Activated CD4-positive, alpha-beta memory T cell treated with anti-CD3 and anti-CD28 coated beads, Interleukin-2, amount 10 ng/mL, durations not matched to agents 7 days and 5 days (primary cell): ENCODE measurements at regions not wholly inside any gene's neighbourhood (a gene's known extent, or its start where the extent isn't known, plus 50 kb on each side); places are given as distances from the start of the nearest gene placed in this dataset.

Experiments
- CTCF ChIA-PET: fragments of 350-600 bp; sonication (Branson Sonifier 250); formaldehyde crosslinking; loops from one replicate; lab custom pipeline; 2021; ENCODE audit warnings: antibody characterized with exemption, inconsistent platforms; lab: Charles Lee
- POLR2A ChIA-PET: fragments of 350-600 bp; sonication (Branson Sonifier 250); formaldehyde crosslinking; loops from one replicate; lab custom pipeline; 2021; ENCODE audit warnings: antibody characterized with exemption; lab: Charles Lee
- DNase-seq: peaks from one replicate; pipeline ENCODE4 v3.0.0-alpha.2; 2020
- H3K27ac Mint-ChIP-seq: one replicate; pipeline ENCODE4 v1.8.0; 2021; ENCODE audit warnings: mild to moderate bottlenecking, mixed read lengths
- H3K27me3 Mint-ChIP-seq: one replicate; pipeline ENCODE4 v1.8.0; 2021; ENCODE audit warnings: mixed read lengths
- H3K36me3 Mint-ChIP-seq: one replicate; pipeline ENCODE4 v1.8.0; 2021; ENCODE audit warnings: low read depth, mixed read lengths
- H3K4me1 Mint-ChIP-seq: one replicate; pipeline ENCODE4 v1.8.0; 2021; ENCODE audit warnings: mixed read lengths
- H3K4me3 Mint-ChIP-seq: one replicate; pipeline ENCODE4 v1.8.0; 2021; ENCODE audit warnings: mild to moderate bottlenecking, mixed read lengths
- H3K9me3 Mint-ChIP-seq: one replicate; pipeline ENCODE4 v1.8.0; 2021; ENCODE audit warnings: mixed read lengths

DNA sequence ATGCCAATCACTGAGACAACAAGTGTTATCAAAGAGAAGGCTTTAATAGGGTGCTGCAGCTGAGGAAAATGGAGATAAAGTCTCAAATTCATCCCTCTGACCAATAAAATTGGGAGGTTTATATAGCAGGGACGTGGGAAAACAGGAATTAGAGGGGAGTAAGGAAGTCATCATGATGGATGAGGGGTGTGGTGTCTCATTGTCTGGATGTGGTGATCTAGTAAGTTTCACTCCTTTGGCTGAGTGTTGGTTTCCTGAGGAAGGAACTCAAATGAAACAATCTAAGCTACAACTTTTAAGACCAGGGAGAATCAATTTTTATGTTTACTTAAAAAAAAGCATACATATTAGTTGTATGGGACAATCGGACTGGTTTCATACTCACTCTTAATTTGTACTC lies 491.0 kb upstream of the KIRREL3 start:
- ChIA-PET POLR2A (no interaction called here), CTCF (no interaction called here)
- H3K27me3 Mint-ChIP-seq, result no peaks in the 10 kb centered on the region
- no peak overlapping the region for H3K4me3 Mint-ChIP-seq
- H3K36me3 Mint-ChIP-seq, result no peaks in the 10 kb centered on the region
- no peak overlapping the region for H3K27ac Mint-ChIP-seq
- no peaks in the 10 kb centered on the region for H3K4me1 Mint-ChIP-seq
- H3K9me3 Mint-ChIP-seq, result peaks cover 8% of the 10 kb centered on the region
- no peak for DNase-seq

DNA sequence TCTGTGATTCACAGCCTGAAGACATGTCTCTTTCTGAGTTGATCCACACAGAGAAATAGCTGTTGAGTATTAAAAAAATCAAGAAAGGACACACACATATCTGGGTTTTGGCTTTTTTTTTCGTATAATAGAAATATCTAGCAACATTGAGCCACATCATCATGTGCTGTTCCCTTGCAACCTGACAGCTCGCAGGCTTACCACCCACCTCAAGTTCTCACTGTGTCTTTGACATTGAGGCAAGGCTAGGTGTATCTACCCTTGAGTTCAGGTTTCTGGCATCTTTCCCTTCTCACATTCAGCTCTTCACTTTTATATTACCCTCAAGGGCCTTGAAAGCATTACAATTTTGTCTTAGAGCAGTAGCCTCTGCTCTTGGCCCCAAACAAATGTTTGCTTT lies 490.3 kb upstream of the KIRREL3 start:
- peaks cover 8% of the 10 kb centered on the region for H3K9me3 Mint-ChIP-seq
- no peak for DNase-seq
- no peak overlapping the region for H3K4me3 Mint-ChIP-seq
- POLR2A ChIA-PET, result no interaction called here
- H3K27me3 Mint-ChIP-seq, result no peaks in the 10 kb centered on the region
- no peak overlapping the region for H3K27ac Mint-ChIP-seq
- CTCF ChIA-PET, result no interaction called here
- no peaks in the 10 kb centered on the region for H3K4me1 Mint-ChIP-seq
- H3K36me3 Mint-ChIP-seq, result no peaks in the 10 kb centered on the region

DNA sequence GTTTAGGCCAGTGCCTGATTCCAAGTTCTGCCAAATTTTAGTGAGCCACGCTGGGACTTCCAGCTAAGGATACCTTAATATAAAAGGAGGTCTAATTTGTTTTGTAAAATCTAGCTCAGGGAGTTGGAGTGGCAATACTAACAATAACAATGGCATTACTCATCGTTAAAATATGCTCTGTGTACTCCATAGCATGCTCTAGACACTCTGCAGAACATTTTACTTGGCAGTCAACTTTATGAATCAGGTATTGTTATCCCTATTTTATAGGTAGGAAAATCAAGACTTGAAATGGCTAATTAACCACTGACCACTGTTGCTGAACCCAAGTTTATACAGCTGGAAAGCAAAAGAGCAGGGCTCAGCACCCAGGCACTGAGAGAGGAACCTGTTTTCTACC lies 485.0 kb upstream of the KIRREL3 start:
- no peak overlapping the region for H3K4me3 Mint-ChIP-seq
- no peaks in the 10 kb centered on the region for H3K27me3 Mint-ChIP-seq
- H3K9me3 Mint-ChIP-seq, result peaks cover 3% of the 10 kb centered on the region
- POLR2A ChIA-PET, result no interaction called here
- no peak overlapping the region for H3K27ac Mint-ChIP-seq
- no peaks in the 10 kb centered on the region for H3K36me3 Mint-ChIP-seq
- DNase-seq, result no peak
- CTCF ChIA-PET, result no interaction called here
- no peaks in the 10 kb centered on the region for H3K4me1 Mint-ChIP-seq

DNA sequence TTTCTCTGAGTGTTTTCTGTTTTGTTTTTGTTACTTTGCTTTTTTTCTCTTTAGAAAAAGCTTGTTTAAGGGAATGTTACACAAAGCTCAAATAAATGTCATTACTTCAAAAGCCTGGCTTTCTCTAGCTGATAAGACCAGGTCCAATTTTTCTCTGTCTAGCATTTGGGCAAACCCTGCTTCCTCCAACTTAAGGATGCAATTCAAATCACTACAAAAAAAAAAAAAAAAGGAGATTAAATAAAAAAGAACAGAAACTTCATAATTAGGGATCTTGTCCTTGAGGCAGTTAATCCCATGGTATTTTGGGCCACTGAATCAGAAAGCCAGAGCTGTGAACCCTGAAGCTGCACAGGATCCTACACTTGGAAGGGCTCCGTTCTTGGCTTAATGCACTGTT lies 480.8 kb upstream of the KIRREL3 start:
- Mint-ChIP-seq H3K4me3 (no peak overlapping the region), H3K36me3 (no peaks in the 10 kb centered on the region), H3K4me1 (no peaks in the 10 kb centered on the region), H3K9me3 (no peaks in the 10 kb centered on the region), H3K27me3 (no peaks in the 10 kb centered on the region), H3K27ac (no peak overlapping the region)
- ChIA-PET POLR2A (no interaction called here), CTCF (no interaction called here)
- no peak for DNase-seq

DNA sequence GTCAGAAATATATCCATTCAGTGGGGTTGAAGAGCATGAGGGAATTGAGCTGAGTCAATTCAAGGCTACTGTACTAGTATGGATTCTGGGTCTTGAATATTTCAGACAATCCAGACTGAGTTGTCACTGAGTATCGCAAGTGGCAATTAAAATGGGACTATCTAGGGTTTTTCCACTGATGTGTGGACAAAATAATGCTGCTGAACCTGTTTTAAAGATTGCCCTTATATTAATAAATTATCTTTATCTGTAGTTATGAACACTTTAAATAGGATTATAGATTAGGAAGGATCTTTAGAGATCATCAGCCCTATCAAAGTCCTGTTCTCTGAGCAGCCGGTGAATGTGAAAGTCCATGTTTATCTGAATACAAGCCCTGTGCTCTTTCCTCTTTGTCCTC lies 478.3 kb upstream of the KIRREL3 start:
- no peak for DNase-seq
- Mint-ChIP-seq H3K4me1 (no peaks in the 10 kb centered on the region), H3K4me3 (no peak overlapping the region), H3K9me3 (no peaks in the 10 kb centered on the region), H3K27ac (no peak overlapping the region), H3K36me3 (no peaks in the 10 kb centered on the region), H3K27me3 (no peaks in the 10 kb centered on the region)
- ChIA-PET POLR2A (no interaction called here), CTCF (no interaction called here)

DNA sequence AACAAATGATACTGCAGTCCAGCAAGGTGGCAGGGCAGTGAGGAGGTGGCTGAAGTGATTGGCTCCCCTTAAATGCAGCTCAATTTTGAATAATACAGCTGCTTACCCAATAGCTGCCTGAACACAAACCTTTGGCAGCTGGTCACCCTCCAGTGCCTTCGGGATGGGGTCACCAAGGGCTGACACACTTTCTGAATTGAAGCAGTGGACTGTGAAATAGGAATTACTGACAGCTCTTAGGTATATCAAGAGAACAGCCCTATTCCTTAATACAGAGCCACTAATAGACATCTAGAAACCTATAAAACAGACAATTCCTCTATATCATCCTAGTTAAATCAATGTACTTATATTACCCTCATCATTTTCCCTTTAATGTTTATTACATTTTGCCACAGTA lies 474.2 kb upstream of the KIRREL3 start:
- POLR2A ChIA-PET, result no interaction called here
- no peaks in the 10 kb centered on the region for H3K4me1 Mint-ChIP-seq

DNA sequence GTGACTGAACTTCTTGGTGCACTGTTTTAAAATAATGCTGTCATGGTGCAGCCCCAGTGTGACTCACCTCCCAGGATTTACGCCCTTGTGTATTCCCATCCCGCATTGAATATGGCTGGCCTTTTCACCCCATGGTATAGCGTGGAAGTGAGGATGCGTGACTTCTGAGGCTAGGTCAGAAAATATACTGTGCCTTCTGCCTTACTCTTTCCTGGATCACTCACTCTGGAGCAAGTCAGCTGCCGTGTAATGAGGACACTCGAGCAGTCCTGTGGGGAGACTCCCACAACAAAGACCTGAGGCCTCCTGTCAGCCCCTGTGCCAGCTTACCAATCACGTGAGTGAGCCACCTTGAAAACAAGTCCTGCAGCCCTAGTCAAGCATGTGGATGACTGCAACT lies 471.9 kb upstream of the KIRREL3 start:
- Mint-ChIP-seq H3K9me3 (no peaks in the 10 kb centered on the region), H3K4me1 (no peaks in the 10 kb centered on the region), H3K4me3 (no peak overlapping the region), H3K27me3 (no peaks in the 10 kb centered on the region), H3K27ac (no peak overlapping the region), H3K36me3 (no peaks in the 10 kb centered on the region)
- CTCF ChIA-PET, result no interaction called here
- POLR2A ChIA-PET, result no interaction called here
- no peak for DNase-seq

More for the DNA sequence above, 474.2 kb upstream of the KIRREL3 start:
- DNase-seq, result no peak
- no peaks in the 10 kb centered on the region for H3K27me3 Mint-ChIP-seq
- H3K4me3 Mint-ChIP-seq, result no peak overlapping the region
- H3K27ac Mint-ChIP-seq, result no peak overlapping the region
- no peaks in the 10 kb centered on the region for H3K36me3 Mint-ChIP-seq
- CTCF ChIA-PET, result no interaction called here
- H3K9me3 Mint-ChIP-seq, result no peaks in the 10 kb centered on the region

DNA sequence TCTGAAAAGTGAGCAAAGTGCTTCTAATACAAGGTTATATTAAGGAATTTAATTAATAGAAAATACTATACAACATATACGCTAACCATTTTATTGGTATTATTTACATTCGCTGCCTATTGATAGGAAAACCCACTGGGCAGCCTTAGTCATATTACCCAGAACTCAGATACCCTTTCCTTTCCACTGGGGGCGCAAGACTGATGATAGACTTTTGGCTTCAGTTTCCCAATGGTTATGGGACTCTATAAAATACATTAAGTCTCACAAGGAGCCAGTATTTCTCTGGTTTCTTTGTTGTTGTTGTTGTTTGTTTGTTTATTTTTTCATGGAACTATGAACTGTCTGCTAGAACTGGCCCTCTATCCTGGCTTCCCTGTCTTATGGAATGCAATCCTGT lies 471.1 kb upstream of the KIRREL3 start:
- ChIA-PET POLR2A (no interaction called here), CTCF (no interaction called here)
- no peak overlapping the region for H3K27ac Mint-ChIP-seq
- H3K4me3 Mint-ChIP-seq, result no peak overlapping the region
- DNase-seq, result no peak
- no peaks in the 10 kb centered on the region for H3K4me1 Mint-ChIP-seq
- H3K36me3 Mint-ChIP-seq, result no peaks in the 10 kb centered on the region
- H3K9me3 Mint-ChIP-seq, result no peaks in the 10 kb centered on the region
- no peaks in the 10 kb centered on the region for H3K27me3 Mint-ChIP-seq

DNA sequence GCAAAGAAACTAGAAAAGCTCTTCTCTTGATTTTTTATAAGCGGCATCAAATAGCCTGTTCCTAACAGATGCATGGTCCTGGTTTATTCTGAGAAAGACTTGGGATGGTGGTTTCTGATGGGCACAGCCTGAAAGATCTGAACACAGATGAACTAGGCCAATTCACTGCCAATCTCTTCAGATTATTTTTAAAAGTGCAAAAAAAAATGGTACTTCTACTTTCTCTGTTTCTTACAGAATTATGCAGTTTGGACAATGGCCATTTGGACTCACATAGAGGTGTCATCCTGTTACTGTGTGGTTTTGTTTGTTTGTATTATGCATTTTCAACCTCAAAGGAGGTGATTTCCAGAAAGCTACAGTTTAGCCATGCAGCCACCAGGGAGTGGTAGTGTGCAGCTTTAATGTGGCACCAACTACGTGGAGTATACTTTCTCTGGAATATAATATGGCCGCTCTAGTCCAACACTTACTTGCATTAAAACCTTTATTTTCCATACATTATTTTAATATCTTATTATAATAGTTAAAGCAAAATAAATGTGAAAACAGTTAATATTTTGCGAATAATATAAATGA lies 469.8 kb upstream of the KIRREL3 start:
- no peak for DNase-seq
- H3K36me3 Mint-ChIP-seq, result no peaks in the 10 kb centered on the region
- no peak overlapping the region for H3K27ac Mint-ChIP-seq
- ChIA-PET CTCF (interaction anchor here (1.0 kb wide), 1 partner anchor 23 kb away, joined by 4 read pairs; no protein-coding TSS in a partner anchor), POLR2A (no interaction called here)
- no peaks in the 10 kb centered on the region for H3K4me1 Mint-ChIP-seq
- no peaks in the 10 kb centered on the region for H3K9me3 Mint-ChIP-seq
- H3K4me3 Mint-ChIP-seq, result no peak overlapping the region
- H3K27me3 Mint-ChIP-seq, result no peaks in the 10 kb centered on the region

DNA sequence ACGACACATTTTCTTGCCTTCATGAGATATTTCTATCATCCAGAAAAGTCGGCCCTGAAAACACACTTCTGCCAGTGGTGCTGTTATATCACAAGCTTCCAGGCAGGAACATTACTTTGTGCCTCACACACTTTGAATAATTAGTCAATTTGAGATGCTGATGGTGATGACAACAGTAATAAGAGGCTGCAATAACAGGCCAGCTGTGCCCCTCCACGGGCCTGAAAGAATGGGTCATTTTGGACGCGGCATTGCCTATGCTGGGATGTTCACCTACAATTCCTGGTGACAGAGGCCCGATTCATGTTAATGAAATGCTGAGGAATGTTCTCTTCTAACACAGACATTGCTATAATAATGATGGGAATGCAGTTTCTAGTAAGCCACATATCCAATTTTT lies 463.8 kb upstream of the KIRREL3 start:
- H3K4me3 Mint-ChIP-seq, result no peak overlapping the region
- H3K27ac Mint-ChIP-seq, result no peak overlapping the region
- H3K36me3 Mint-ChIP-seq, result no peaks in the 10 kb centered on the region
- no peak for DNase-seq
- POLR2A ChIA-PET, result no interaction called here
- H3K27me3 Mint-ChIP-seq, result no peaks in the 10 kb centered on the region
- H3K9me3 Mint-ChIP-seq, result no peaks in the 10 kb centered on the region
- CTCF ChIA-PET, result no interaction called here
- H3K4me1 Mint-ChIP-seq, result no peaks in the 10 kb centered on the region

DNA sequence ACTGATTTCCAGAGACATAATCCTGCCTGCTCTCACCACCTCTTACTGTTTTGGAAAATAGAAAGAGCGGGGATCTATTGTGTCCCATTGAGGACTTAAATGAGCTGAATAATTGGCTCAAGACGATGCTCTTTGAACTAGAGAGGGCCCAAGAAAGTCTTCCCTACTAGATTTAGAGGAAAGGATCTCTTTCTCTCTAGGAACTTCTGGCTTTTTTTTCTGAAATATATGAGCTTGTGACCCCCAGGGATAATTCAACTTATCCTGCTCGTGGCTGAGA lies 461.4 kb upstream of the KIRREL3 start:
- Mint-ChIP-seq H3K4me1 (no peaks in the 10 kb centered on the region), H3K36me3 (no peaks in the 10 kb centered on the region), H3K9me3 (no peaks in the 10 kb centered on the region), H3K27ac (no peak overlapping the region), H3K4me3 (no peak overlapping the region), H3K27me3 (no peaks in the 10 kb centered on the region)
- DNase-seq, result no peak
- POLR2A ChIA-PET, result no interaction called here
- CTCF ChIA-PET, result no interaction called here

DNA sequence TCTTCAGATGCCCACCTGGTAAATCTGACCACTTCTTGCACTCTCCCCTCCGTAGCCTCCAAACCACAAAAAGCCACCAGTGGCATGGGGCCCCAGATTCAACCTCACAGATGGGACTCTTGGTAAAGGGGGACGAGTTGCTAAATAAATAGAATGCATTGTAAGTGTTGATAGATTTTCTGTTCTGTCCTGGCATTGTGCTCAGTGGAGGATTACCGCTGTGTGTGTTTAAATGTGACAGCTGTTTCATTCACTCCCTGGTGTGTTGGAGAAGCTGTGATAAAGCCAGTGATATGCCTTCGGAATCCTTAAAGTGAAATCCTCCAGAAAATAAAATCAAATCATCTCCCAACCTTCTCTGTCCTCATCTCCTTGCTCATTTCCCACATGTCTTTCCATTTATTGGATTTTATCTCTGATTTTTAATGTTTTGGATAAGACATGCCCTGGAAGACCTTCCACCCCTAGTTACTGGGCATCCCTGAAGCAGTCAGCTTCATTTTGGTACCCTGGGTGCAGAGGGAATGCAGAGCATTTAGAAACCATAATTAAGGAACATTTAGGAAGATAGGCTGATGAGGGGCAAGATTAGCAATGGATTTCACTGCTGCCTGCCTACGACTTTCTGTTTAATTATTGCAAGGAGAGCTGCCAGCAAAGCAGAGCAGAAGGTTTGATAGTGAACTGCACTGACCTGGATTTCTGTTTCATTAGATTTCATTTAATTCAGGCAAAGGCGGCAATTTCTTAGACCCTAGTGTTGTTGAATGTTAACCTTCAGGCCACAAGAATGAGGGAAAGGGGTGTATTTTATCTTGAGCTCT lies 460.9 kb upstream of the KIRREL3 start:
- no peaks in the 10 kb centered on the region for H3K9me3 Mint-ChIP-seq
- H3K27ac Mint-ChIP-seq, result no peak overlapping the region
- CTCF ChIA-PET, result no interaction called here
- DNase-seq, result no peak
- H3K36me3 Mint-ChIP-seq, result no peaks in the 10 kb centered on the region
- POLR2A ChIA-PET, result no interaction called here
- H3K4me1 Mint-ChIP-seq, result no peaks in the 10 kb centered on the region
- no peaks in the 10 kb centered on the region for H3K27me3 Mint-ChIP-seq
- H3K4me3 Mint-ChIP-seq, result no peak overlapping the region

DNA sequence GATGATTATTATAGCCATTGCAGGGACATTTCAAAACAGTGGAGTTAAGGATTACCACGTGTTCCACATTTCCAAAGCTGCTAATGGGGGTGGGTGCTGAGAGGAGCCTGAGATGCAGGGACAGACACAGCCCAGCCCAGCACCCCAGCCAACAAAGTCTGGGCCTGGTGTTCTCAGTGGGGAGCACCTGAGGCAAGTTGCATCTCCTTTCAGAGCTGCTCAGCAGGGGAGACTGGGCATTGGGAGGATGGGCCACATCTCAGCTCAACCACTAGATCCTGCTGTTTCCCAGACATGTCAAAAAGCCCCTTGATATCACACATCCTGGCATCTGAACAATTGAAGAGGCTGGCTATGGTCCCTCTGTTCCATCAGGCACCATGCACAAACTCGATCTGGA lies 458.0 kb upstream of the KIRREL3 start:
- POLR2A ChIA-PET, result no interaction called here
- H3K4me1 Mint-ChIP-seq, result no peaks in the 10 kb centered on the region
- H3K4me3 Mint-ChIP-seq, result no peak overlapping the region
- no peak for DNase-seq
- no peaks in the 10 kb centered on the region for H3K36me3 Mint-ChIP-seq
- CTCF ChIA-PET, result no interaction called here
- no peaks in the 10 kb centered on the region for H3K27me3 Mint-ChIP-seq
- H3K9me3 Mint-ChIP-seq, result no peaks in the 10 kb centered on the region
- H3K27ac Mint-ChIP-seq, result no peak overlapping the region

DNA sequence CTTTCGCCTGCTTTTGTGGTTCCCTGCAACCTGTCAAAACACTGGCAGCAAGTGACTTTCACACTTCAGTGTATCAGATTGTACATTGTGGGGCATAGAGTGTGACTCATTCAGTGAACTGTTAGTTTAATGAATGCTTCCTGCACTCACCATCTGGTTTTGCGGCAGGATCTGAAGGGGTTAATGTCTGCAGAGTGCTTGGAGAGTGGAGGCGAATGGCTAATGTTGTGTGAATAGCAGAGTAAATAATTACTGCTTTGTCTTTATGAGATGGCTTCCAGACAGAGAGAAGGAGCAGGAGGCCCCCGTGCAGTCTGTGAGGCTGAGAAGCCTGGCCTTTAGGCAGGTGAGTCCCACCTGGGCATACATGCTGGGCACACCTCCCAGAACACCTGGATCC lies 454.3 kb upstream of the KIRREL3 start:
- H3K27me3 Mint-ChIP-seq, result no peaks in the 10 kb centered on the region
- no peak overlapping the region for H3K27ac Mint-ChIP-seq
- no peak overlapping the region for H3K4me3 Mint-ChIP-seq
- no peaks in the 10 kb centered on the region for H3K9me3 Mint-ChIP-seq
- no peak for DNase-seq
- H3K36me3 Mint-ChIP-seq, result no peaks in the 10 kb centered on the region
- ChIA-PET CTCF (no interaction called here), POLR2A (no interaction called here)
- no peaks in the 10 kb centered on the region for H3K4me1 Mint-ChIP-seq
